ENCODE measurements at regions not wholly inside any gene's neighbourhood (a gene's known extent, or its start where the extent isn't known, plus 50 kb on each side); places are given as distances from the start of the nearest gene placed in this dataset.

GRCh38 chr3:31252216-31253185 lies 280.2 kb upstream of the STT3B start:
- Histone ChIP-seq H3K36me3 (no peaks in the 10 kb centered on the region), H3K27ac (no peak overlapping the region), H3K27me3 (no peaks in the 10 kb centered on the region), H3K4me1 (no peaks in the 10 kb centered on the region), H3K9me3 (no peaks in the 10 kb centered on the region), H3K4me3 (no peak overlapping the region)
- no peak for TF ChIP-seq POLR2A (IDR thresholded peaks at IDR 0.05)
- TF ChIP-seq CTCF (IDR thresholded peaks at IDR 0.05): no peak
- TF ChIP-seq POLR2AphosphoS5 (IDR thresholded peaks at IDR 0.05; ENCODE audit: insufficient read depth in 1 of 2, low read depth in 1 of 2): no peak
- intact Hi-C loops (cut with DNase I): no loop called here
- DNase-seq (ENCODE audit: extremely low spot score in 2 of 2): no peak

GRCh38 chr3:31253782-31254181 lies 278.9 kb upstream of the STT3B start:
- no peak for DNase-seq (ENCODE audit: extremely low spot score in 2 of 2)
- Histone ChIP-seq H3K27ac (no peak overlapping the region), H3K4me3 (no peak overlapping the region), H3K4me1 (no peaks in the 10 kb centered on the region), H3K27me3 (no peaks in the 10 kb centered on the region), H3K9me3 (no peaks in the 10 kb centered on the region), H3K36me3 (no peaks in the 10 kb centered on the region)
- no peak for TF ChIP-seq POLR2AphosphoS5 (IDR thresholded peaks at IDR 0.05; ENCODE audit: insufficient read depth in 1 of 2, low read depth in 1 of 2)
- intact Hi-C loops (cut with DNase I): no loop called here

- intact Hi-C loops (cut with DNase I): no loop called here
- no peak overlapping the region for H3K4me3 ChIP-seq
- H3K27ac ChIP-seq: no peak overlapping the region
- H3K4me1 ChIP-seq: no peaks in the 10 kb centered on the region
- DNase-seq (ENCODE audit: extremely low spot score in 2 of 2): no peak
- H3K27me3 ChIP-seq: no peaks in the 10 kb centered on the region
- no peaks in the 10 kb centered on the region for H3K36me3 ChIP-seq
- no peak for TF ChIP-seq CTCF (IDR thresholded peaks at IDR 0.05)
- TF ChIP-seq POLR2AphosphoS5 (IDR thresholded peaks at IDR 0.05; ENCODE audit: insufficient read depth in 1 of 2, low read depth in 1 of 2): no peak
- no peak for TF ChIP-seq POLR2A (IDR thresholded peaks at IDR 0.05)
- H3K9me3 ChIP-seq: no peaks in the 10 kb centered on the region
Measured at GRCh38 chr3:31254483-31254882, 278.2 kb upstream of the STT3B start.

GRCh38 chr3:31255007-31255581 lies 277.6 kb upstream of the STT3B start:
- Histone ChIP-seq H3K9me3 (no peaks in the 10 kb centered on the region), H3K27me3 (no peaks in the 10 kb centered on the region), H3K4me1 (no peaks in the 10 kb centered on the region), H3K36me3 (no peaks in the 10 kb centered on the region), H3K27ac (no peak overlapping the region), H3K4me3 (no peak overlapping the region)
- intact Hi-C loops (cut with DNase I): no loop called here
- no peak for TF ChIP-seq POLR2A (IDR thresholded peaks at IDR 0.05)
- DNase-seq (ENCODE audit: extremely low spot score in 2 of 2): no peak

- Histone ChIP-seq H3K36me3 (no peaks in the 10 kb centered on the region), H3K27ac (no peak overlapping the region), H3K9me3 (no peaks in the 10 kb centered on the region), H3K27me3 (no peaks in the 10 kb centered on the region), H3K4me1 (no peaks in the 10 kb centered on the region), H3K4me3 (no peak overlapping the region)
- no peak for DNase-seq (ENCODE audit: extremely low spot score in 2 of 2)
- intact Hi-C loops (cut with DNase I): no loop called here
- no peak for TF ChIP-seq POLR2AphosphoS5 (IDR thresholded peaks at IDR 0.05; ENCODE audit: insufficient read depth in 1 of 2, low read depth in 1 of 2)
Measured at GRCh38 chr3:31262201-31262600, 270.5 kb upstream of the STT3B start.

- Histone ChIP-seq H3K27me3 (no peaks in the 10 kb centered on the region), H3K9me3 (no peaks in the 10 kb centered on the region), H3K27ac (no peak overlapping the region), H3K4me1 (no peaks in the 10 kb centered on the region), H3K36me3 (no peaks in the 10 kb centered on the region), H3K4me3 (no peak overlapping the region)
- no peak for DNase-seq (ENCODE audit: extremely low spot score in 2 of 2)
- TF ChIP-seq CTCF (IDR thresholded peaks at IDR 0.05) (no peak), POLR2AphosphoS5 (IDR thresholded peaks at IDR 0.05; ENCODE audit: insufficient read depth in 1 of 2, low read depth in 1 of 2) (no peak), POLR2A (IDR thresholded peaks at IDR 0.05) (no peak)
- intact Hi-C loops (cut with DNase I): no loop called here
Measured at GRCh38 chr3:31263897-31264296, 268.8 kb upstream of the STT3B start.

Measured in vagina (tissue), 2 donors.